Brain microvascular endothelial cell (primary cell): ENCODE measurements at regions not wholly inside any gene's neighbourhood (a gene's known extent, or its start where the extent isn't known, plus 50 kb on each side); places are given as distances from the start of the nearest gene placed in this dataset.

ENCODE experiments used
- DNase-seq: peaks from one replicate; pipeline ENCODE4 v3.0.0-alpha.2; 2020
- H3K27ac ChIP-seq: fragments of 250-450 bp; sonication (Bioruptor Pico); 2 replicates; pipeline ENCODE4 v1.5.1; 2020; ENCODE audit warnings: mild to moderate bottlenecking, moderate library complexity
- H3K27me3 ChIP-seq: fragments of 250-450 bp; sonication (Bioruptor Pico); replicated peaks from 2 replicates; pipeline ENCODE4 v1.5.1; 2020; ENCODE audit warnings: mild to moderate bottlenecking
- H3K36me3 ChIP-seq: fragments of 250-450 bp; sonication (Bioruptor Pico); replicated peaks from 2 replicates; pipeline ENCODE4 v1.5.1; 2020; ENCODE audit warnings: mild to moderate bottlenecking
- H3K4me3 ChIP-seq: 2 replicates; pipeline ENCODE4 v1.5.1; 2011; ENCODE audit warnings: low read depth, mild to moderate bottlenecking, control low read depth, low read length, moderate library complexity
- in situ Hi-C: cut with HindIII; loops from 2 replicates; pipeline ENCODE4 v1.10.0; 2017; ENCODE audit warnings: low sequenced_read_pairs, low pct_ligation_motif_present
- TF ChIP-seq, protein P1 (sequence below): IDR thresholded peaks from 2 replicates; pipeline ENCODE4 v1.5.1; 2011; ENCODE audit warnings: low read depth, mild to moderate bottlenecking, moderate library complexity, low read length, control low read depth, inconsistent platforms; ENCODE audit errors: missing control alignments

DNA sequence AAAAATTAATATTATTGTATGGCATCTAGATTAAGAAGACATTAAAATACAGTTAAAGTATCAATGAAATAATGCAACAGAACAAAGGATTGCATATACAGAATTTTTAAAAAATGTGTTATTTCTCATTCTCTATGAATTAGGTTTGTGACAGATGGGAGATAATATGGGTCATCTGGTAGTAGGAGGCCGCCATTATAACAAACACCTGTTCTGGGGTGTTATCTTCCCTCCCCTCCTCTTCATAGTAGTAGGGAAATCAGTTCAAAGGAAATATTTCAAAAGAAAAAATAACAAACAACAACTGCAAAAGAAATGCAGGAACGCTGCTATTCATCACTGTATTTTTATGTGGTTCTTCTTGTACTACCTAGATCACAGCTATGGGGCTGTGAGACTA lies 187.0 kb upstream of the ATP2B1 start:
- DNase-seq: no peak
- no peak overlapping the region for H3K27ac ChIP-seq
- no peaks in the 10 kb centered on the region for H3K36me3 ChIP-seq
- in situ Hi-C loops: no loop called here
- H3K27me3 ChIP-seq: no peaks in the 10 kb centered on the region
- TF ChIP-seq, protein P1, sequence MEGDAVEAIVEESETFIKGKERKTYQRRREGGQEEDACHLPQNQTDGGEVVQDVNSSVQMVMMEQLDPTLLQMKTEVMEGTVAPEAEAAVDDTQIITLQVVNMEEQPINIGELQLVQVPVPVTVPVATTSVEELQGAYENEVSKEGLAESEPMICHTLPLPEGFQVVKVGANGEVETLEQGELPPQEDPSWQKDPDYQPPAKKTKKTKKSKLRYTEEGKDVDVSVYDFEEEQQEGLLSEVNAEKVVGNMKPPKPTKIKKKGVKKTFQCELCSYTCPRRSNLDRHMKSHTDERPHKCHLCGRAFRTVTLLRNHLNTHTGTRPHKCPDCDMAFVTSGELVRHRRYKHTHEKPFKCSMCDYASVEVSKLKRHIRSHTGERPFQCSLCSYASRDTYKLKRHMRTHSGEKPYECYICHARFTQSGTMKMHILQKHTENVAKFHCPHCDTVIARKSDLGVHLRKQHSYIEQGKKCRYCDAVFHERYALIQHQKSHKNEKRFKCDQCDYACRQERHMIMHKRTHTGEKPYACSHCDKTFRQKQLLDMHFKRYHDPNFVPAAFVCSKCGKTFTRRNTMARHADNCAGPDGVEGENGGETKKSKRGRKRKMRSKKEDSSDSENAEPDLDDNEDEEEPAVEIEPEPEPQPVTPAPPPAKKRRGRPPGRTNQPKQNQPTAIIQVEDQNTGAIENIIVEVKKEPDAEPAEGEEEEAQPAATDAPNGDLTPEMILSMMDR: no peak
- no peak overlapping the region for H3K4me3 ChIP-seq

DNA sequence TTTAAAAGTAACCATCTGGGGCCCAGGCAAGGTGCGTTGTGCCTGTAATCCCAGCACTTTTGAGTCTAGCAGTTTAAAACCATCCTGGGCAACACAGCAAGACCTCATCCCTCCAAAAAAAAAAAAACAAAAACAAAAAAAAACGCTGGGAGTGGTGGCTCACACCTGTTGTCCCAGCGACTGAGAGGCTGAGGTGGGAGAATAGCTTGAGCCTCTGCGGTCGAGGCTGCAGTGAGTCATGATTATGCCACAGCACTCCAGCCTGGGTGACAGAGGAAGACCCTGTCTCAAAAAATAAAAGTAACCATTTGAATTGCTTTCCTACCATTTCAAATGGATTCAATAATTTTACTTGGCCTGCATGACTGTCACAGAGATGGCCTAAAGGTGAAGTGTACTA lies 186.5 kb upstream of the ATP2B1 start:
- no peak for DNase-seq
- TF ChIP-seq, protein P1: no peak
- Histone ChIP-seq H3K27ac (no peak overlapping the region), H3K4me3 (no peak overlapping the region), H3K36me3 (no peaks in the 10 kb centered on the region), H3K27me3 (no peaks in the 10 kb centered on the region)
- in situ Hi-C loops: no loop called here

DNA sequence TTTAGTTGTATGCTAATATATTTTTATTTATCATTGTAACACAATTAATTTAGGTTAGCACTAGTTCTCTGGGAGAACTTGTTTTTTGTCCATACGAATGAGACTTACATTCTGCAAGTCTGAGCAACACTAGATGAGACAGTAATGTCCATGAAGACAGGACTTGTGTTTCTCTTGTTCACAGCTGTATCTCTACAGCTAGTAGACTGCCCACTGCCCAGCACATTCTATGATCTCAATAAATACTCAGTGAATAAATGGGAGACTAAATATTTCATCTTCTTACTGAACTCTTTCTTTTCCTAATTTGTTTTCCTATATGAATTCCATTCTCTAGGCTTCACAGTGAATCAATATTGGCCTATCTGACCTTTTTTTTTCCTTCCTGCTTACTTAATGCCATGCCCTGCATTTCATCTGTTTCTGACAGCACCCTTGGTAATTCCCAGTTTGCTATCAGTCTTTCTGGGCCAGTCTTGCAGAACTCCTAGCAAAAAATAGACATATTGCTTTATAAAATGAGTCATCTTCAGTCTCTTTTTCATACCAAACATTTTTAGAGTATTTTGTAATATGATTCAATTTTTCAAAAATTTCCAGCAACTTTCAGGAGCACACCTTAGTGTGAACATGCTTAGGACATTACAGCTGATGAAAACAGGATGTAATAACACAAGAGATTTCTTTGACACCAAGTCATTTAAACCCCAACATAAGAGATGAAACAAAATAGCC lies 185.5 kb upstream of the ATP2B1 start:
- TF ChIP-seq, protein P1: no peak
- in situ Hi-C loops: no loop called here
- H3K27ac ChIP-seq: peak overlapping the region; percentile 21
- no peak overlapping the region for H3K4me3 ChIP-seq
- H3K27me3 ChIP-seq: no peaks in the 10 kb centered on the region
- no peaks in the 10 kb centered on the region for H3K36me3 ChIP-seq
- DNase-seq: peak; percentile 43

DNA sequence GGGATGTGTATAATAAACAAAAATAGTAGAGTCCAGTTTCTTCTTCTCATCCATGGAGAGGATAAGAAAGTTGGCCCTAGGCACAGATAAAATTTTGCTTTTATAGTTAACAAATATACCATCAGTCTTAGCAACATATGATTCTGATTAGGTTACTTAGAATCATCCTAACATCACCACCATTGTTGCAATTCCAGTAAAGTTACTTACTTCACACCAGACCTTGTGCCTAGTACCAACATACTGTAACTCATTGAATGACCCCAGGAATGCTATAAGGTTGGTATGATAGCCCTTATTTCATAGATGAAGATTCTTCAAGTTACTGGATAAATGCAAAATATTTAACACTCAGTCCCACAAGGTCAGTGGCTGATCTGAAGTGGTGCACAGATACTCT lies 183.8 kb upstream of the ATP2B1 start:
- DNase-seq: no peak

DNA sequence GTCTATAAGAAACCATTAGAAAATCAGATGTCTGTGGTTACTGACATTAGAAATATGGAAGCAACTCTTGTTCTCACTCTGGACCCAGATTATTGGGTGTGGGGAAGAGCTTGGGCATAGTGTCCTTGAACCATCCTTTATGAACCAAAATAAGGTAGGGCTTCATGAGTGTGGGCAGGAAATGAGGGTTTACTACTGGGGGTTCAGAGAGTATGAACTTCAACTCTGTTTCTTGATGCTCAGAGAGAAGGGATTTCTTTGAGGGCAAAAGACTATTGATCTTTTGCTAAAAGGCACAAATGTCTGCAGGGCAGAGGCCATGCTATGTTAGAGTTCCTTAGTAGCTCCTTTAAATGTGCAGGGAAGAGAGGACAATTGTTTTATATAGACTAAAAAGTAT lies 183.3 kb upstream of the ATP2B1 start:
- in situ Hi-C loops: no loop called here
- TF ChIP-seq, protein P1: no peak

More for the DNA sequence above, 183.8 kb upstream of the ATP2B1 start:
- Histone ChIP-seq H3K36me3 (no peaks in the 10 kb centered on the region), H3K4me3 (no peak overlapping the region), H3K27ac (no peak overlapping the region), H3K27me3 (no peaks in the 10 kb centered on the region)
- in situ Hi-C loops: no loop called here
- TF ChIP-seq, protein P1: no peak

DNA sequence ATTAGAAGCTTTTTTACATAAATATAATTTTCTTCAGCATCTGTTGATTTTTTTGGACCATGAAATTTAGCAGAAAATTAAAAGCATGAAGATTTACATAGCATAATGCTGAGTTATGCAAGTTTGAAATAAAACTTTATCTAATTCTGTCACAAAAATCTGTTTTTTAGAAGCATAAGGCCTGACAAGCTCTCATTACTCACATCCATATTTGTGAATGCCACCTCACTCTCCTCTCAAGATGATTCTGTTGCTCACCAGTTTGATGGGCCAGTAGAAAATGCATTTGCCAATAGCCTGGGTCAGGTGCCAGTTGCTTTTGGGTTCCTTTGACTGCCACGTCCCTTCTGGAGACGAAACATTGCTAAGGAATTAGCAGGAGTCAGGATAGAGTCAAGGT lies 181.5 kb upstream of the ATP2B1 start:
- no peak overlapping the region for H3K27ac ChIP-seq
- no peaks in the 10 kb centered on the region for H3K36me3 ChIP-seq
- in situ Hi-C loops: no loop called here
- no peak for DNase-seq
- no peak overlapping the region for H3K4me3 ChIP-seq
- TF ChIP-seq, protein P1: no peak
- no peaks in the 10 kb centered on the region for H3K27me3 ChIP-seq

More for the DNA sequence above, 183.3 kb upstream of the ATP2B1 start:
- H3K4me3 ChIP-seq: no peak overlapping the region
- no peak for DNase-seq
- no peaks in the 10 kb centered on the region for H3K27me3 ChIP-seq
- no peak overlapping the region for H3K27ac ChIP-seq
- no peaks in the 10 kb centered on the region for H3K36me3 ChIP-seq
